NCI-H128 (cell line): ENCODE measurements at regions not wholly inside any gene's neighbourhood (a gene's known extent, or its start where the extent isn't known, plus 50 kb on each side); places are given as distances from the start of the nearest gene placed in this dataset.
A peak's percentile ranks its signal among the peaks of the same experiment; 100 is the strongest.
"Not testable (repeated sequence)": the region's sequence is repeated elsewhere in the genome, so short reads cannot be mapped to it uniquely, and the experiment has no call there.

Source experiments
- DNase-seq: peaks from one replicate; lab custom pipeline; 2025; ENCODE audit not compliant: unreplicated experiment; lab: John Stamatoyannopoulos, UW

GRCh38 chr1:232422898-232423297 is 207.0 kb downstream of the SIPA1L2 start:
- DNase-seq = no peak

- DNase-seq = no peak
These were observed 207.8 kb downstream of the SIPA1L2 start for GRCh38 chr1:232422098-232422497.

DNA sequence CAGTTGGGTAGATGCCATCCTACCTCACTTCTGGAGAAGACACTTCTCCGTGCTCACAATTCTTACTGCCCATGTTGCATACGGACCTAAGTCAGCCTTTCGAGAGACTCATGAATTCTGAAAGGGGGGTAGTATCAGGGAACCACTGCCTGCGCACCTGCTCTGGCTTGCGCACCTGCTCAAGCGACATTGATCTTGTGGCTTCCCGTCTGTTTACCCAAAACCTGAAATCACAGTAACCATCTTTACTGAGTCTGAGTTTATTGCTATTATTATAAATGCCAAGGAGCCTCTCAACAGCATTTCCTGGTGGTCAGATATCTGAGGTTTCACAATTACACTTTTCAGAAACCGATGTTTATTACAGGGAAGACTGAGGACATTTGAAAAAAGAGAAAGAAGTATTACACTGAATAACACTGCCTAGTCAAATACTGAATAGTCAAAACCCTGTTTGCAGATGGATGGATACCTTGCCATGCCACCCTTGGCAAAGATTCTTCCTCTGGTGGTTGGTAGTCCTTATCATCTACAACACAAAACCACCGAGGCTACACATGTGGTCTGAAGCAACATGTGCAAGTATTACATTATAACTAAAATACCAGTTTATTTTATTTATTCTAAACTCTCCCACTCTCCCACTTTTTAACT is 208.7 kb downstream of the SIPA1L2 start:
- peak; percentile 40 for DNase-seq

- no peak for DNase-seq
These were observed 212.2 kb downstream of the SIPA1L2 start for GRCh38 chr1:232417636-232418248.

GRCh38 chr1:232416026-232416568 is 213.8 kb downstream of the SIPA1L2 start:
- no peak for DNase-seq

GRCh38 chr1:232415481-232415880 is 214.5 kb downstream of the SIPA1L2 start:
- not testable (repeated sequence) for DNase-seq

DNA sequence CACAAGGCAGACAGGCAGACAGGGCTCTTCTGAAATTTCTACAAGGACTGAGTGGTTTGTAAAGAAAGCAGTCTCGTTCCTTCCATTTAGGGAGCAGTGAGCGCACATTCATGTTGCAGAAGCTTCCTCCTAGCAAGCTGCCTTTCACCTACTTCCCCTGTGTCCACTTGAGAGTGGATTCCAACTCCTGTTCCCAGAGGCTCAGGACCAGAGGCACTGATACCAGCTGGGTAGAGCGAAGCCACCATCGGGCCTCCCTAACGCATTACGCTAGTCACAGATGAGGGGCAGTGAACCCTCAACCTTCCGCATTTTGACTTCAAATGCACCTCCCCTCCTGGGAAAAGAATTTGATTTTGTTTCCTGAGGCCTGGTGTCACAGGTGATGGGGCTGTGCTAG is 215.8 kb downstream of the SIPA1L2 start:
- DNase-seq = no peak

GRCh38 chr1:232413674-232414073 is 216.3 kb downstream of the SIPA1L2 start:
- no peak for DNase-seq

DNA sequence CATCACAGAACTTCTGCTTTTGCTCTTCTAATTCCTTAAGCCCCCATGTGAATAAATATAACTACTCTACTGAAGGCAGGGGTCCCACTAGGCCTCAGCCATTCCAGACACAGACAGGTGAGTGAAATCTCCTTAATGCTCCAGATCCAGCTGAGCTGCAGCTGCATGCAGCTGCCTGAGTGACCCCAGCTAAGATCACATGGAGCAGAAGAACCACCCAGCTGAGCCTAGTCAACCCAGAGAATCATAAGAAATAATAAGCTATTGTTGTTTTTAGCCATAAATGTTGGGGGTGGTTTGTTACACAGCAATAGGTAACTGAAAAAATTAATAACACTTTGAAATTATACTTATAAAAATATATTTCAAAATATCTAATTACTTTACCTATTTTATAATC is 220.3 kb downstream of the SIPA1L2 start:
- DNase-seq = no peak

- DNase-seq = no peak
These were observed 222.8 kb downstream of the SIPA1L2 start for GRCh38 chr1:232407120-232407519.

GRCh38 chr1:232405781-232406180 is 224.2 kb downstream of the SIPA1L2 start:
- no peak for DNase-seq

GRCh38 chr1:232404981-232405731 is 224.8 kb downstream of the SIPA1L2 start:
- no peak for DNase-seq

- no peak for DNase-seq
These were observed 225.7 kb downstream of the SIPA1L2 start for GRCh38 chr1:232404227-232404626.

DNA sequence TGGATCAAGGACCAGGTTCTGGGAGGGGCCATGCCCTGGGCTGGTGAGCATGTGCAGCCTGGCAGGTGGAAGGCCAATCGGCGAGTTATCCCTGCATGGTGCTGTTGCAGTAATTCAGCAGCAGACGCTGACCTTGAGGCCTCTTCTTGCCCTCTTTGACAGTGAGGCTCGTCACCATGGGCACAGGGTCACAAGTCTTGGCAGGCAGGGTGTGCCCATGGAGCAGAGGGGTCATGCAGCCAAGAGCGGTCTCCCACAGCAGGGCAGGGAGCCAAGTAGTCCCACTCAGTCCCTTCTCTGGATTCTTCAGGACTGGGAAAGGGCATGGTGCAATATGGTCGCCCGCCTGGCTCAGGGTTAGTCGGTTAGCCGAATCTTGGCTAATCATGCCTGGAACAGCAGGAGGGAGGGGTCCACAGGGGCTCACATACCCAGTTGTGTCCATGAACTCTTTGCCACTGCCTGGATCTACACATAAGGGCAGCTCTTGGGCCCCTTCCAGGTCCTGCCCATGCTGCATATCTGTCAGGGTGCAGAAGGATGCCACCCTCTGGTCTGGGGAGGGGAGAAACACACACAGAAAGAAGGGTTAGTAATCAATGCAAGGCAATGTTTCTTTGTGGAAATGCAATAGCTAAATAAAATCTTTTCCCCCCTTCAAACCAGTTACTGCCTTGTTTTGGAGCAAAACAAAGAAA is 226.8 kb downstream of the SIPA1L2 start:
- DNase-seq = no peak

DNA sequence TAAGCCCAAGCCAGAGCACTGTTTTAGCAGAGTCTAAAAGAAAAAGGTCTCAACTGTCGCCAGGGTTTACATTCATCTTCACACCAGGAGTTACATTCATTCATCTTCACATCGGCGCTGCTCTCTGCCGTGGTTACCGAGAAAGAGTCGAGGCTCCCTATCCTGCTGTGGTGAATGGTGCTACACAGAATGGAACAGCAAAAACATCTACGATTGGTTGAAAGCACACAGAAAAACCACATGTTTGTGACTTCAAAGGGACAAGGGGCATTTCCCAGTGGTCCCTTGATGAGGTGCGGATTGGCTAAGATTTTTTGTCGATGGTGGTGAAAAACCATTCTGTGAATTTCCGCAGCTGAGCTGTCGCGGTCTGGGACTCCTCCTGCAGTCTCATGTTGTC is 231.1 kb downstream of the SIPA1L2 start:
- no peak for DNase-seq

DNA sequence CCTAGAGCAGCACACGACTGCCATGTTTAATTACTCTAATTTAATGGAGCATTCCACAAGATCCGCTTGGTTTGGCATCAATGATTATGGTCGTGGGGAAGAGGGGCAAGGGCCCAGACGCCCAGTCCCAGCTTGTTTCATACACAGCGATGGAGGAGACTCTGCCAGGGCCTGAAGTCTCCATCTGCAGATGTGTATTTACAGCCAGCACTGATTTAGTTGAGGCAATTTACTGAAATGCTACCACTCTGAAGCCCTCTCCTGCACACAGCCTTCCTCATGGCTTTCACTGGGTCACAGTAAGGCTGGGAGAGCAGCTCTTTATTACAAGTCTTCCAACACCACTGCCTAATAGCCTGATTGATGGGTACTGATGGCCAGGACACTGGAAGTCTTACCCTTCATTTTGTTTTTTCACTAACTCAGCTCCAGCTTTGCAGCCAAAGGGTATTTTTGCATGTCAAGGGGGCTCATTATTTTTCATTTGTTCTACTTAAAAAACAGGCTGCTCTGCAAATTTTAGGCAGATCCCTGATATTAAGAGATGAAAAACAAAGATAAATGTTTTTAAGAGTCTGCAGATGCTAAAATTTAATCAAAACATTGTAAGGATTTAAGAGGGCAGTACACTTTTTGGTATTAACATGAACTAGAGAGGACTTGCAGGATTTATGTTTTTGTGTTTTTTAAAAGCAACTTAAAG is 236.3 kb downstream of the SIPA1L2 start:
- no peak for DNase-seq

DNA sequence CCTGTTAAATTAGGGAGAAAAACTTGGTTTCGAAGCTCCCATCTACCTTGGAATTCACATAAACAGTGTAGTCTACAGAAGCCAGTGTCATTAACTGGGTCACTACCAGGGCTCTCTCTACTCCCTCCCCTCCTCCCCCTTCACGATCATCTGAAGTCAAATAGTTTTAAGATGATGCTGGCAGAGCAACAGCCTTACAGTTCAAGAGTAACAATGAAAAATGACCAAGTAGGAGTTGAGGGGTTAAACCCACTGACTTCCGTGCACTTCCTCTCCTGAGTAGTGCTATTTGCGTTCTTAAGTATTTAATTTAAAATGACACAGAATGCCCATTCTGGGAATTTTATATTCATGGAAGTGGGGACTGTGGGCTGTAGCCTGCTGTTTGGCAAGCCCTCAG is 236.9 kb downstream of the SIPA1L2 start:
- DNase-seq = no peak

GRCh38 chr1:232390590-232390989 is 239.3 kb downstream of the SIPA1L2 start:
- DNase-seq = no peak

- no peak for DNase-seq
These were observed 240.2 kb downstream of the SIPA1L2 start for GRCh38 chr1:232389744-232390143.

DNA sequence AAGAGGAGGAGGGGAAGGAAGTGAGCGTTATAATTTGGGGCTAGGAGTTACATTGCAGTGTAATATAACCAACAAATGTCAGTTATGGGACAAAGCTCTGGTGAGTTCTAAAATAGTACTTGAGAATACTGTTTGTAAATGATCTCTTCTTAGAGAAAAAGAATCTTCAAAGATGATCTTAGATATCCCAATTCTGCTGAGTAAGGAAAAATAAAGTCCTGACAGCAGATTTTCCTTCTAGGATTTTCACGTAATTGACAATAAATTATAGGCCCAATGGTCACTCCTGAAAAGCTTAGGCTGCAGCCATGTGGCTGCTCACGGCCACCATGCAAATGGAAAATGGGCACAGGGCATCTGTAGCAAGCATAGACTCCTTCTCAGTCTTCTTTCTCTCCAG is 241.6 kb downstream of the SIPA1L2 start:
- DNase-seq = no peak
